ENCODE measurements at regions not wholly inside any gene's neighbourhood (a gene's known extent, or its start where the extent isn't known, plus 50 kb on each side); places are given as distances from the start of the nearest gene placed in this dataset.

DNA sequence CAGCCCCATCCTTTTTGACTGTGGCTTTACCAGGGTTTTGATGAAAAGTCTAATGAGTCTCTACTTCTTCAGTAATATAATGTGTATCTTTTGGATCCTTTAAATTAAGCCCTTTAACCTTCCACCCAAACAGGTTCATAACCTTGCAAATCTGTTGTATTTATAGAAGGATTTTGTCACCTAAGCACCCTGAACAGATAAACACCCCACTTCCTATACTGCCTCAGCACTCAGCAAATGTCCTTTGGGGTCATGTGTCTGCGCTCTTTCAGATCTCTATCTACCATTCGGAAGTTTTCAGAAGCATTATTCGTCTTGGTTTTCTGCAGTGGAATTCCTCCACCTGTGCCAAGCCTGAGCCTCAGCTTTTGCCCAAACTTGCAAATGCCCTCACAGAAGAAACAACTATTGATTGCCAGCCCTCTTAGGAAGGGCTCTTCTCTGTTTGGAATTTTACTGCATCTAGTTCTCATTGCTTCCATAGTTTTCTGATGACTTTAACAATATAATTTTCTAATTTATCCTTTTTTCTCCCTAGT lies 214.8 kb upstream of the KCNJ16 start:
- no peak for DNase-seq (ENCODE audit: low read depth, low spot score)
- H3K36me3 ChIP-seq (ENCODE audit: control insufficient read depth, insufficient read depth, low read length): no peaks in the 10 kb centered on the region
- no peaks in the 10 kb centered on the region for H3K9me3 ChIP-seq (ENCODE audit: control insufficient read depth, insufficient read depth, low read length)
- H3K27ac ChIP-seq (ENCODE audit: low read length): no peak overlapping the region
- WGBS (ENCODE audit: insufficient coverage, insufficient read length): no CpG with 5 or more reads among the region's 3 CpGs
- no peak overlapping the region for H3K4me3 ChIP-seq (ENCODE audit: low read length)
- H3K4me1 ChIP-seq (ENCODE audit: control insufficient read depth, insufficient read depth, low read length): no peaks in the 10 kb centered on the region
- no peaks in the 10 kb centered on the region for H3K27me3 ChIP-seq (ENCODE audit: control insufficient read depth, insufficient read depth, low read length)

DNA sequence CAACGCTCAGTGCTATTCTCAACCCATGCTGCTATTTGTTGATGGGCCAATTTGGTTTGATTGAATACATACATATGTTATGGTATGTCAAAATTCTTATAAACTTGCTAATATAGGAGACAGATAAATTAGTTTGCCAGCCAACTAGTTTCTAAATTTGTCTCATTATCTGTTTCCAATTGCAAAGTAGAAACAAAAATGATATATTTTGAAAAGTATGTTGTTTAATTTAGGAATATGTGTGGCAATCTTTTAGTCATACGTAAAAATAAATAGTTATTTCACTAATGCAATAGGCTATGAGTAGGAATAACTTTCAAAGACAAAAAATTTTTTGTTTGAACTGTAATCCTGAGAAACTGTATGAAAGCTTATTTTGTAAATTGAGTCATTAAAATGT lies 210.6 kb upstream of the KCNJ16 start:
- WGBS (ENCODE audit: insufficient coverage, insufficient read length): 100% methylated on average over 1 of the region's 2 CpGs
- DNase-seq (ENCODE audit: low read depth, low spot score): no peak
- Histone ChIP-seq H3K9me3 (ENCODE audit: control insufficient read depth, insufficient read depth, low read length) (no peaks in the 10 kb centered on the region), H3K4me3 (ENCODE audit: low read length) (no peak overlapping the region), H3K4me1 (ENCODE audit: control insufficient read depth, insufficient read depth, low read length) (no peaks in the 10 kb centered on the region), H3K27ac (ENCODE audit: low read length) (no peak overlapping the region), H3K27me3 (ENCODE audit: control insufficient read depth, insufficient read depth, low read length) (no peaks in the 10 kb centered on the region), H3K36me3 (ENCODE audit: control insufficient read depth, insufficient read depth, low read length) (no peaks in the 10 kb centered on the region)

DNA sequence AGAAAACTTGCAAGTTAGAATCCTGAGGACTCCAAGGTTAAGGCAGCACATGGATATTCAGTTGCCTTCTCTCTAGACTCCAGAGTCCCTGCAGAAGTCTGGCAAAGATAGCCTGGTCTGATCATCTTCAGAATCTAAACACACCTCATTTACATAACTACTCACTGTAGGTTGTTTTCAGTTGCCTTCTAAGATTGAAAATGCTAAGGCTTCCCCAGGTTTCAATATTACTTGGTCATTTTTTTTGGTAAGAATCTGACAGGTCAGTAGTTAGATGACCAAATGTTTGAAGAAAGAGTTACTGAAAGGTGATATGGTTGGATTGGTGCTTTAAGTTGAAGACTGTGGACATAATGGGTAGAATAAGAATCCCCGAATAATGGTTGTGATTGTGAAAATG lies 205.4 kb upstream of the KCNJ16 start:
- Histone ChIP-seq H3K4me1 (ENCODE audit: control insufficient read depth, insufficient read depth, low read length) (peaks cover 4% of the 10 kb centered on the region; the same call in 1 of the 2 replicates), H3K27ac (ENCODE audit: low read length) (no peak overlapping the region), H3K36me3 (ENCODE audit: control insufficient read depth, insufficient read depth, low read length) (no peaks in the 10 kb centered on the region), H3K27me3 (ENCODE audit: control insufficient read depth, insufficient read depth, low read length) (no peaks in the 10 kb centered on the region), H3K4me3 (ENCODE audit: low read length) (no peak overlapping the region), H3K9me3 (ENCODE audit: control insufficient read depth, insufficient read depth, low read length) (no peaks in the 10 kb centered on the region)
- no peak for DNase-seq (ENCODE audit: low read depth, low spot score)
- 100% methylated on average over 1 of the region's 1 CpG for WGBS (ENCODE audit: insufficient coverage, insufficient read length)

DNA sequence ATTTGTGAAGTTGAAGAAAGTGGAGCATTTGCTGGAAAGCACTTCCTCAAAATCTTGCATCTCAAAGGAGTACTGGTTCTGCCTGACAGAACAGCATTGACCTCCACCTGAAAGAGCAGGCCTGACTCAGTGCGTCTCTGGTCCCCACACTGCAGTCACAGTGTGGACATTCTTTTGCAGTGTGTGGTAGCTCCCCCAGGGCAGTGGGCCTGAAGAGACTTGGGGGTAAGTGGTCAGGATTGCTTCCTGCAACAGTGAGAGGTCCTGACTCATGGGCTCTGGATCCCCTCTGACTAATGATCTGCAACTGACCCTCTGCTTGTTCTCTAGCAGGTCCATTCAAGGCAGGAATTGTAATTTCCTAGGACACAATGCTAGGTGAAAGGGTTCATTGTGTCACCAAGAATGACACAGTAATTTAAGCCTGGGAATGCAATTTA lies 204.9 kb upstream of the KCNJ16 start:
- Histone ChIP-seq H3K27ac (ENCODE audit: low read length) (no peak overlapping the region), H3K27me3 (ENCODE audit: control insufficient read depth, insufficient read depth, low read length) (no peaks in the 10 kb centered on the region), H3K9me3 (ENCODE audit: control insufficient read depth, insufficient read depth, low read length) (no peaks in the 10 kb centered on the region), H3K4me3 (ENCODE audit: low read length) (no peak overlapping the region), H3K36me3 (ENCODE audit: control insufficient read depth, insufficient read depth, low read length) (no peaks in the 10 kb centered on the region), H3K4me1 (ENCODE audit: control insufficient read depth, insufficient read depth, low read length) (peaks cover 4% of the 10 kb centered on the region; the same call in 1 of the 2 replicates)
- WGBS (ENCODE audit: insufficient coverage, insufficient read length): no CpG with 5 or more reads among the region's 1 CpG
- DNase-seq (ENCODE audit: low read depth, low spot score): no peak

DNA sequence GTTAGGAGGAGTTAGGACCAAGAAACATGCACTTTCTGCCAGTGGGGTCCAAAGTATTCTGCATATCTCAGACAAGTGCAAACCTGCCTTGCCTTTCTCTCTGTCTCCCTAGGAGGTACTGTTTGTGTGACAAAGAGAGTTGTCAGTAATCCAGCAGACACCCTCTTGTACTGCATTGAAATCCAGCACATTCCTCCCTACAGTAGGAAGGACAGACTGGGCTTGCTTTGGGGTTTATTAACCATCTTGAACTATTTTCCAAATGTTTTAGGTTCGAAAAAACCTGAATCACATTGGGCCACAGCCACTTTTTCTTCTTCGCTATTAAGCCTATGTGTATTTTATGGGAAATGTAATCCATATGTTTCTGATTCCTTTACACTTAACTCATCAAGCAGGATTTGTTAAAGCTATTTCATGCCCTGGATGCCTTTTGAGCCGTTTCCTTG lies 204.2 kb upstream of the KCNJ16 start:
- no peaks in the 10 kb centered on the region for H3K36me3 ChIP-seq (ENCODE audit: control insufficient read depth, insufficient read depth, low read length)
- H3K27me3 ChIP-seq (ENCODE audit: control insufficient read depth, insufficient read depth, low read length): no peaks in the 10 kb centered on the region
- H3K4me3 ChIP-seq (ENCODE audit: low read length): no peak overlapping the region
- WGBS (ENCODE audit: insufficient coverage, insufficient read length): no CpG with 5 or more reads among the region's 3 CpGs
- H3K27ac ChIP-seq (ENCODE audit: low read length): no peak overlapping the region
- no peak for DNase-seq (ENCODE audit: low read depth, low spot score)
- peaks cover 4% of the 10 kb centered on the region; the same call in 1 of the 2 replicates for H3K4me1 ChIP-seq (ENCODE audit: control insufficient read depth, insufficient read depth, low read length)
- no peaks in the 10 kb centered on the region for H3K9me3 ChIP-seq (ENCODE audit: control insufficient read depth, insufficient read depth, low read length)

DNA sequence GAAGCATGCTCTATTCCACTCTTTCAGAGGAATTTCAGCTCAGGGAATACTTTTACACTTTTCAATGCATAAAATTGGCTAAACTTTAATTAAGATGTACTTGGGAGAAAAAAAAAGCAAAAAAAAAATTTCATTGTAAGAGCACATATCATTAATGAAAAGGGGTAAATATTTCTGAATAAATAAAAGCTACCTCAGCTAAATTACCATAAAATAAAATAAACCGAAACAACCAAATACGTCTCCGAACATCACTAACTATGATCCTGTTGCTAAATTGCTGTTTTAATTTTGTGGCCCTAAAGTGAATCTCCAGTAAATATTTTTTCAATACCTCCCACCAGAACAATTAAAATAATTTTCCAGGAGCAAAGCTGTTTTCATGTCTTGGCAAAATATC lies 203.7 kb upstream of the KCNJ16 start:
- Histone ChIP-seq H3K4me1 (ENCODE audit: control insufficient read depth, insufficient read depth, low read length) (peaks cover 4% of the 10 kb centered on the region; the same call in 1 of the 2 replicates), H3K9me3 (ENCODE audit: control insufficient read depth, insufficient read depth, low read length) (no peaks in the 10 kb centered on the region), H3K27ac (ENCODE audit: low read length) (no peak overlapping the region), H3K36me3 (ENCODE audit: control insufficient read depth, insufficient read depth, low read length) (no peaks in the 10 kb centered on the region), H3K4me3 (ENCODE audit: low read length) (no peak overlapping the region), H3K27me3 (ENCODE audit: control insufficient read depth, insufficient read depth, low read length) (no peaks in the 10 kb centered on the region)
- 100% methylated on average over 3 of the region's 3 CpGs for WGBS (ENCODE audit: insufficient coverage, insufficient read length)
- DNase-seq (ENCODE audit: low read depth, low spot score): no peak

DNA sequence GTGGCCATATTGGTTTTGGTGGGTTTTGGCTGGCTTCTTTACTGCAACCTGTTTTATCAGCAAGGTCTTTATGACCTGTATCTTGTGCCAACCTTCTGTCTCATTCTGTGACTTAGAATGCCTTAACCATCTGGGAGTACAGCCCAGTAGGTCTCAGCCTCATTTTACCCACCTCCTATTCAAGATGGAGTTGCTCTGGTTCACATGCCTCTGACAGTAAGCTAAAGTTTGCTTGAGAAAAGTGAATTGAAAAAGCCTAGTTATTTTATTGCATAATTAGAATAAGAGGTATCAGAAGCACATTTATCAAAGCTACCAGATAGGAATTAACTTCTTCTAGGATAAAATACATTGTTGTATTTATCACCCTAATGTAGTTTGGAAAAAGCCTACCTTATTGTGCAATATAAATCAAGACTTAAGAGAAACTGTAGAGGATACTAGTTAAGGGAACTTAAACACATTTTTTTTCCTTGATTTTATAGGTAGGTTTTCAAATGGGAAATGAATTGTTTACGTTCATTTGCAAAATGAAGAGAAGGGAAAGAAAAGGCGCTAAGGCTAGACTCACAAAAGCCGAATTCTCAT lies 202.3 kb upstream of the KCNJ16 start:
- no CpG with 5 or more reads among the region's 3 CpGs for WGBS (ENCODE audit: insufficient coverage, insufficient read length)
- H3K4me3 ChIP-seq (ENCODE audit: low read length): no peak overlapping the region
- no peaks in the 10 kb centered on the region for H3K27me3 ChIP-seq (ENCODE audit: control insufficient read depth, insufficient read depth, low read length)
- H3K36me3 ChIP-seq (ENCODE audit: control insufficient read depth, insufficient read depth, low read length): no peaks in the 10 kb centered on the region
- no peaks in the 10 kb centered on the region for H3K9me3 ChIP-seq (ENCODE audit: control insufficient read depth, insufficient read depth, low read length)
- peaks cover 4% of the 10 kb centered on the region; the same call in 1 of the 2 replicates for H3K4me1 ChIP-seq (ENCODE audit: control insufficient read depth, insufficient read depth, low read length)
- H3K27ac ChIP-seq (ENCODE audit: low read length): no peak overlapping the region
- no peak for DNase-seq (ENCODE audit: low read depth, low spot score)

DNA sequence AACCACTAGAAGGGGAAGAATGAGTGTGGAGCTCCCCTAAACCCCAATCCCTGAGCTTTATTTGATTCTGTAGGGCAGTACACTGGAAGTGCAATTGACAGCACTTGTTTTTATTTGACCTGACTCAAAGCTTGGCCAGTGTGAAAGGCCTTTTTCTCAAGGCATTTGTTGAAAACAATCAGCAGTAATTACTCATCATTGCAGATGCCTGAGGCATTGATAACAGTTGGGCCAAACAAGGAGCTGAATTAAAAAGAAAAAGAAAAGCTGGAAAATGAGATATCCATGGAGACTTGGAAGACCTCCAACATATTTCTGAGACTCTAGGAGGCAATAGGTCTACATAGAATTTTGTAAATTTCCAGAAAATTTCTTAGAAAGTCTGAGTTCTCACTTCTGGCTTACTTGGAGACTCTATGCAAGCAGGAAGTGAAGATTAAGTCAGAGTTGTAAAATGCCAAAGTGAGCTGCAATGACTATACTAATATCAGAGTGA lies 200.8 kb upstream of the KCNJ16 start:
- H3K27ac ChIP-seq (ENCODE audit: low read length): no peak overlapping the region
- H3K27me3 ChIP-seq (ENCODE audit: control insufficient read depth, insufficient read depth, low read length): no peaks in the 10 kb centered on the region
- DNase-seq (ENCODE audit: low read depth, low spot score): no peak
- no peaks in the 10 kb centered on the region for H3K9me3 ChIP-seq (ENCODE audit: control insufficient read depth, insufficient read depth, low read length)
- H3K36me3 ChIP-seq (ENCODE audit: control insufficient read depth, insufficient read depth, low read length): no peaks in the 10 kb centered on the region
- H3K4me1 ChIP-seq (ENCODE audit: control insufficient read depth, insufficient read depth, low read length): peaks cover 4% of the 10 kb centered on the region; the same call in 1 of the 2 replicates
- H3K4me3 ChIP-seq (ENCODE audit: low read length): no peak overlapping the region

DNA sequence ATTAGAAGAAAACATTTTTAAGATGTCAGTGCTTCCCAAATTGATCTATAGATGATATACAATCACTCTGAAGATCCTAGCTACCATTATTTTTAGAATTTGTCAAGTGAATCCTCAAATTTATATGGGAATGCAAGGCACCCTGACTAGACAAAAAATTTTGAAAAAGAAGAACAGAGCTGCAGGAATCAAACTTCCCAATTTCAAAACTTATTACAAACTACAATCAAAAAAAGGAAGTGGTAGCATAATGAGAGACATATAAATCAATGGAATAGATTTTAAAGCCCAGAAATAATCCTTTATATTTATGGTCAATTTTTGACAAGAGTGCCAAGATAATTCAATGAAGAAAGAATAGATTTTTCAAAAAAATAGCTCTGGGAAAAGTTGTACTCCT lies 198.3 kb upstream of the KCNJ16 start:
- Histone ChIP-seq H3K9me3 (ENCODE audit: control insufficient read depth, insufficient read depth, low read length) (no peaks in the 10 kb centered on the region), H3K36me3 (ENCODE audit: control insufficient read depth, insufficient read depth, low read length) (no peaks in the 10 kb centered on the region), H3K27ac (ENCODE audit: low read length) (no peak overlapping the region), H3K4me3 (ENCODE audit: low read length) (no peak overlapping the region), H3K4me1 (ENCODE audit: control insufficient read depth, insufficient read depth, low read length) (no peaks in the 10 kb centered on the region), H3K27me3 (ENCODE audit: control insufficient read depth, insufficient read depth, low read length) (no peaks in the 10 kb centered on the region)
- DNase-seq (ENCODE audit: low read depth, low spot score): no peak

DNA sequence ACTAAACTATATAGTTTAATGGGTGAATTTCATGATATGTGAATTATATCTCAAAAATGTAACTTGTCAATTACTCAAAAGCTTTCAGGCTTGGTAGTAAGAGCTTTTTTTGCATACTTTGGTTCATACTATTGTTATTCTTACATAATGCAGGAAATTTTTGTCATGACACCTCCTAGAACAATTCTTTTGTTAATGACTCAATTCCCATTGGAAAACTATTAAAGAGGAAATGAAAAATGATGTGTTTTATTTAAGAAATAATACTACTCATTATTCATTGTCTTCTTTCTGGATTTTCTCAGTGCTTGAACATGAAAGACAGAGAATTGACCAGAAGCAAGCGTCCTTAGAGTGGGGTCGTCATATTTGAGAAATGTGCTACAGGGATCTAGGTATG lies 196.4 kb upstream of the KCNJ16 start:
- WGBS (ENCODE audit: insufficient coverage, insufficient read length): no CpG with 5 or more reads among the region's 2 CpGs
- no peaks in the 10 kb centered on the region for H3K9me3 ChIP-seq (ENCODE audit: control insufficient read depth, insufficient read depth, low read length)
- no peaks in the 10 kb centered on the region for H3K4me1 ChIP-seq (ENCODE audit: control insufficient read depth, insufficient read depth, low read length)

DNA sequence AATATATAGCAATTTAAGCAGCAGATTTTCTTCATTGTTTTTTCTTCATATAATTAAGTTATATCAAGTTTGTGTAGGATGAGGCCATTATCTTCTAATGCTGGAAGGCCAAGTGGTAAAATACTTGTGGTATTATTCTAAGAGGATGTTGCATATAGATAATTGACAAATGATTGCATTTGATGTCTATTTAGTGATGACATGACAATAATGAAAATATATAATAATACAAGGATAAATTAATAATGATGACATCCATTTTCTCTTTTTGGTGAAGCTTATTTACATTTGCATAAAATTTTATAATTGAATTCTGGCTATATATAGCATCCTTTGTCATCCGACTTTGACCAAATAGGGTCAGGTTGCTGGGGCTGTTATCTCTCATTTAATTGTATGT lies 195.4 kb upstream of the KCNJ16 start:
- Histone ChIP-seq H3K9me3 (ENCODE audit: control insufficient read depth, insufficient read depth, low read length) (no peaks in the 10 kb centered on the region), H3K36me3 (ENCODE audit: control insufficient read depth, insufficient read depth, low read length) (no peaks in the 10 kb centered on the region), H3K4me3 (ENCODE audit: low read length) (no peak overlapping the region), H3K4me1 (ENCODE audit: control insufficient read depth, insufficient read depth, low read length) (no peaks in the 10 kb centered on the region), H3K27ac (ENCODE audit: low read length) (no peak overlapping the region), H3K27me3 (ENCODE audit: control insufficient read depth, insufficient read depth, low read length) (no peaks in the 10 kb centered on the region)
- no CpG with 5 or more reads among the region's 1 CpG for WGBS (ENCODE audit: insufficient coverage, insufficient read length)
- DNase-seq (ENCODE audit: low read depth, low spot score): no peak

More for the DNA sequence above, 196.4 kb upstream of the KCNJ16 start:
- H3K4me3 ChIP-seq (ENCODE audit: low read length): no peak overlapping the region
- H3K27me3 ChIP-seq (ENCODE audit: control insufficient read depth, insufficient read depth, low read length): no peaks in the 10 kb centered on the region
- H3K36me3 ChIP-seq (ENCODE audit: control insufficient read depth, insufficient read depth, low read length): no peaks in the 10 kb centered on the region
- no peak overlapping the region for H3K27ac ChIP-seq (ENCODE audit: low read length)
- no peak for DNase-seq (ENCODE audit: low read depth, low spot score)
